Bronchial epithelial cell (primary cell): ENCODE measurements at regions not wholly inside any gene's neighbourhood (a gene's known extent, or its start where the extent isn't known, plus 50 kb on each side); places are given as distances from the start of the nearest gene placed in this dataset.

ENCODE experiments used
- DNase-seq: peaks from one replicate; pipeline ENCODE4 v3.0.0-alpha.2; 2010; ENCODE audit warnings: low read depth
- FAIRE-seq: peaks from 2 replicates; lab custom pipeline; 2011; peaks lifted over from hg19 to GRCh38; lab: Jason Lieb, UNC
- H3K27me3 ChIP-seq: 2 replicates; pipeline ENCODE4 v1.5.1; 2011; ENCODE audit warnings: low read length; ENCODE audit not compliant: control insufficient read depth, insufficient read depth
- H3K36me3 ChIP-seq: 2 replicates; pipeline ENCODE4 v1.5.1; 2011; ENCODE audit warnings: low read length; ENCODE audit not compliant: control insufficient read depth, insufficient read depth
- H3K4me3 ChIP-seq: 2 replicates; pipeline ENCODE4 v1.5.1; 2011; ENCODE audit warnings: mild to moderate bottlenecking, low read depth, low read length, control low read depth
- TF ChIP-seq, protein P1 (sequence below): IDR thresholded peaks from 2 replicates; pipeline ENCODE4 v1.5.1; 2011; ENCODE audit warnings: mild to moderate bottlenecking, moderate library complexity, low read length, control low read depth, inconsistent platforms; ENCODE audit not compliant: insufficient read depth, severe bottlenecking

DNA sequence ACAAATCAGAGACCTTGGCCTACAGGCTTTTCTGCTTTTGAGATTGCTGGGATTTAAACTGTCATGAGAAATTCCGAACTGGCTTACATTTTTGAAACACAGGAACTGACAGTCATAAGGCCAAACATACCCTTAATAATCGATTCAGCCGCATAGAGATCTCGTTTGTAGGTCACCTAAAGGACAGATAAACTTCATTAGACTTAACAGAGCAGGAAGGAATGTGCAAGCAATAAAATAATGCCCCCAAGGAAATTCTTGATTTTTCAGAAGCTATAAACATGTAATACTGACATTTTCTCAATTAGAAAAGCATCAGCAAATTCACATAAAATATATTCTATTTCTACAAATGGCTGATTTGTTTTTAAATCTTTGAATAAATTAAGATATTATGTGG is 120.0 kb downstream of the CRPPA start:
- H3K27me3 ChIP-seq: no peaks in the 10 kb centered on the region
- FAIRE-seq (no peak), DNase-seq (no peak)
- TF ChIP-seq, protein P1, sequence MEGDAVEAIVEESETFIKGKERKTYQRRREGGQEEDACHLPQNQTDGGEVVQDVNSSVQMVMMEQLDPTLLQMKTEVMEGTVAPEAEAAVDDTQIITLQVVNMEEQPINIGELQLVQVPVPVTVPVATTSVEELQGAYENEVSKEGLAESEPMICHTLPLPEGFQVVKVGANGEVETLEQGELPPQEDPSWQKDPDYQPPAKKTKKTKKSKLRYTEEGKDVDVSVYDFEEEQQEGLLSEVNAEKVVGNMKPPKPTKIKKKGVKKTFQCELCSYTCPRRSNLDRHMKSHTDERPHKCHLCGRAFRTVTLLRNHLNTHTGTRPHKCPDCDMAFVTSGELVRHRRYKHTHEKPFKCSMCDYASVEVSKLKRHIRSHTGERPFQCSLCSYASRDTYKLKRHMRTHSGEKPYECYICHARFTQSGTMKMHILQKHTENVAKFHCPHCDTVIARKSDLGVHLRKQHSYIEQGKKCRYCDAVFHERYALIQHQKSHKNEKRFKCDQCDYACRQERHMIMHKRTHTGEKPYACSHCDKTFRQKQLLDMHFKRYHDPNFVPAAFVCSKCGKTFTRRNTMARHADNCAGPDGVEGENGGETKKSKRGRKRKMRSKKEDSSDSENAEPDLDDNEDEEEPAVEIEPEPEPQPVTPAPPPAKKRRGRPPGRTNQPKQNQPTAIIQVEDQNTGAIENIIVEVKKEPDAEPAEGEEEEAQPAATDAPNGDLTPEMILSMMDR: no peak
- no peaks in the 10 kb centered on the region for H3K36me3 ChIP-seq
- no peak overlapping the region for H3K4me3 ChIP-seq

DNA sequence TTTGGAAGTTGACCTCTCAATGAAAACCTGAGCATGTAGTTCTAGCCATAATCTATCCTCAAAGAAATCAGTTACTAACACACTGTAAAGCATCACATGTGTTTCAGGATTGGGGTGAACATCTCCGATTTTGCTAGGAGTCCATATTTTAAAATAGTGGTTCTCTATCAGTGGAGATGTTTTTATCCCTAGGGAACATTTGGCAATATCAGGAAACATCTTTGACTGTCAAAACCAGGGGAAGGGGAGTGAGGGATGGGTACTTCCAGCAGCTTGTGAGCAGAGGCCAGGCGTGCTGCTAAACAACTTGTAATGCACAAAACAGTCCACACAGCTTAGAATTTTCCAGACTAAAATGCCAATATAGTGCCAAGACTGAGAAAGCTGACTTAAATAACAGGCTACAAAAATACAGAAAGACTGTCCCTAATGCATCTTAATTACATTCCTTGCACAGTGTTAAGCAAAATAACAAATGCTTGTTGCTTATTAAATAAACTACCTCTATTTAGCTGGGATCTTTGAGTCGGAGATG is 120.9 kb downstream of the CRPPA start:
- no peaks in the 10 kb centered on the region for H3K27me3 ChIP-seq
- FAIRE-seq (no peak), DNase-seq (no peak)
- no peak overlapping the region for H3K4me3 ChIP-seq
- no peaks in the 10 kb centered on the region for H3K36me3 ChIP-seq
- TF ChIP-seq, protein P1: no peak

DNA sequence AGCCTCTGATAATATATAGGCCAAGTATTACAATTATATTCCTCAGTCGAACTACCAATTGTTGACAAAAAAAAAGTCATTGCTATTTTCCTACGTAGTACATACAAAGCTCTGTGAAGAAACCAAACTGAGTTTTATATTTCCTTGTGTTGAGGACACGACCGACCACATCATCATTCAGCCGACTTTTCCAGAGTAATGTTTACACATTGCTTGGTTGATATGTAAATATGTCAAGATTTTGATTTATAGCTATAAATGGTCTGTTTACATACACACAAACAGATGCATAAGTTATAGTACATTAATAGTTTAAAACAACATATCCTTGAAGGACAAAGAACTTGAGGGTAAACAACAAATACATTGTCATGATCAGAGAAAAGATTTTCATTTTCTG is 121.5 kb downstream of the CRPPA start:
- H3K4me3 ChIP-seq: no peak overlapping the region
- DNase-seq (no peak), FAIRE-seq (no peak)
- no peaks in the 10 kb centered on the region for H3K27me3 ChIP-seq
- H3K36me3 ChIP-seq: no peaks in the 10 kb centered on the region
- TF ChIP-seq, protein P1: no peak

DNA sequence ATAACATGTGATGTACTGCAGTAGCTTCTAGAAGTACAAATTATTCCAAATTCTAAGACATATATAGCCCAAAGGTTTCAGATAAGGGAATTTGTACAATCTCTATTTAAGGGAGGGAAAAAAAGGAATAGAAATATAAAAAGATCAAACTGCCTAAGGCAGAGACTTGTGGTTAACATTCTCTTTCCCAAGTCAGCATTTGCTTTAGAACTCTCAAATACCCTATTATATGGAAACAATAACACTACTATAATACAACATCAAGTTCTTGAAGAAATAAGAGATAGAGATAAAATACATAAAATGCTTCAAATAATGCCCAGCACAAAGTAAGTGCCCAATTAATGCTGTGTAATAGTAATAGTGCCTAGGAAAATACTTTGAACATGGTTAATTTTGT is 123.1 kb downstream of the CRPPA start:
- no peak for FAIRE-seq

GRCh38 chr7:16295558-16295957 is 125.8 kb downstream of the CRPPA start:
- TF ChIP-seq, protein P1: no peak
- FAIRE-seq: no peak
- Histone ChIP-seq H3K4me3 (no peak overlapping the region), H3K36me3 (no peaks in the 10 kb centered on the region), H3K27me3 (no peaks in the 10 kb centered on the region)
- no peak for DNase-seq

More for the DNA sequence above, 123.1 kb downstream of the CRPPA start:
- H3K27me3 ChIP-seq: no peaks in the 10 kb centered on the region
- TF ChIP-seq, protein P1: no peak
- no peak for DNase-seq
- H3K36me3 ChIP-seq: no peaks in the 10 kb centered on the region
- no peak overlapping the region for H3K4me3 ChIP-seq
